SU-DHL-6 (cell line): ENCODE measurements at regions not wholly inside any gene's neighbourhood (a gene's known extent, or its start where the extent isn't known, plus 50 kb on each side); places are given as distances from the start of the nearest gene placed in this dataset.

Experiments
- CTCF ChIP-seq: fragments of 200-600 bp; sonication (generic); IDR thresholded peaks from one replicate; pipeline ENCODE4 v1.5.1; 2017; ENCODE audit warnings: antibody characterized with exemption, mild to moderate bottlenecking, low read length, moderate library complexity; ENCODE audit not compliant: insufficient read depth, poor library complexity, severe bottlenecking
- EZH2phosphoT487 ChIP-seq: fragments of 200-600 bp; sonication (generic), shearing (Covaris generic); conservative IDR thresholded peaks from 2 replicates; pipeline ENCODE4 v1.6.1; 2018; ENCODE audit warnings: mild to moderate bottlenecking, antibody characterized with exemption, low read length, moderate library complexity, mixed read lengths

- TF ChIP-seq CTCF (no peak), EZH2phosphoT487 (no peak)
Observed at GRCh38 chr12:107931761-107932160, 157.3 kb downstream of the ASCL4 start.
